Glomerular visceral epithelial cell (primary cell): ENCODE measurements at regions not wholly inside any gene's neighbourhood (a gene's known extent, or its start where the extent isn't known, plus 50 kb on each side); places are given as distances from the start of the nearest gene placed in this dataset.
"Not testable (repeated sequence)": the region's sequence is repeated elsewhere in the genome, so short reads cannot be mapped to it uniquely, and the experiment has no call there.

Experiments used
- DNase-seq: peaks from one replicate; pipeline ENCODE4 v3.0.0-alpha.2; 2016; ENCODE audit errors: extremely low spot score

DNA sequence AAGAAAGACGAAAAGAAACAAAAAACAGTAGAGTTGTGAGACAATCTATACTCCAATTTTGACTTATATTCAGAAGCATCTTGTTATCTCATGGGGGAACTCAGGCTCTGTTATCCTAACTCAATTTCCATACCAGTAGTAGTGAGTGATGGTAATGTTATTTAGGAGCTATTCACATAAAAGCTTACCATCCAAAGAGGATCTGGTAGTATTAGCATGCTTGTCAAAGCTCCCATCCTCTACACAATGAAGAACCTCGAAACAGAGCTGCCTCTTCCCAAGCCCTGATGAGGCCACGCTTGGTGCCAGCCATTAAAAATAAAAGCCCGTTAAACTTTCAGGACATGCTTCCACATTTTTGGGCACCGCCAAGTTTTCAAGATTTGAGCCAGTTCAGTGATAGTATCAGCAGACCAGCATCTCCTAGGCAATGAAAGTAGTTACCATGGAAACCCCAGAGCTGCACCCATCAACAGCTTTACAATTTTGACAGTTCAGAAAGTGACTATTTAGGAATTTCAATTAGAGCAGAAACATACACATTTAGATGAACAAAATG lies 173.3 kb downstream of the CD83 start:
- DNase-seq = no peak

- DNase-seq = no peak
Measured at GRCh38 chr6:14291331-14291730, 173.8 kb downstream of the CD83 start.

GRCh38 chr6:14292119-14292518 lies 174.5 kb downstream of the CD83 start:
- no peak for DNase-seq

DNA sequence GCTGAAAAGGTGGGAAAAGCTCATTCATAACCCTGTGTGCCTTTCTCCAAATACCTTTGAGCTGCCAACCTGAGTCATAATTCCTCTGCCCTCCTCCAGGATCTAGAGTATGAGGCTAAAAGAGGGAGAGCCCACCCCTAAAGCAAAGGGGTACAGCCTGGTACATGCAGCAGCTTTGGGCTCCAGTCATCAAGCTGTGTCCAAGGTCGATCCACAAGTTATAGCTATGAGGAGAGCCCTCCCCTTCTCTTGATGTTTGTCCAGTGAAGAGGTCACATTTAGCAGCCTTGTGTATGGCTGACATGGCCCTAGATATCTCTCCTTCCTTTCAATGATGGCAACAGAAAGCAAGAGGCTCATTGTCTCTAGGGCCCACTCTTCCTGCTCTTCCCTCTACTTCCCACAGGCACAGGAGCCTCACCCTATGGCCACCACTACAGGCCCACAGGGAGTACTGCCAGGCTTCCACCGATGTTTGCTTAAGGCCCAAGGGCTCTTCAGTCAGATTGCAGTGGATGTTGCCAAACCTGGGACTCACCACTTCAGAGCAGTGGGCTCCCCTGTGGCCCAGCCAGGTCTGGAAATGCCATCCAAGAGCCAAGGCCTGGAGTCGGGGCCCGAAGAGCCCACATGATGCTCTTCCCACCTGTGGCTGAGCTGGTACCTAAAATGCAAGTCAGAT lies 176.8 kb downstream of the CD83 start:
- no peak for DNase-seq

- not testable (repeated sequence) for DNase-seq
Measured at GRCh38 chr6:14296698-14297097, 179.1 kb downstream of the CD83 start.

GRCh38 chr6:14297118-14297517 lies 179.5 kb downstream of the CD83 start:
- DNase-seq = not testable (repeated sequence)

- DNase-seq = not testable (repeated sequence)
Measured at GRCh38 chr6:14300189-14300588, 182.6 kb downstream of the CD83 start.

DNA sequence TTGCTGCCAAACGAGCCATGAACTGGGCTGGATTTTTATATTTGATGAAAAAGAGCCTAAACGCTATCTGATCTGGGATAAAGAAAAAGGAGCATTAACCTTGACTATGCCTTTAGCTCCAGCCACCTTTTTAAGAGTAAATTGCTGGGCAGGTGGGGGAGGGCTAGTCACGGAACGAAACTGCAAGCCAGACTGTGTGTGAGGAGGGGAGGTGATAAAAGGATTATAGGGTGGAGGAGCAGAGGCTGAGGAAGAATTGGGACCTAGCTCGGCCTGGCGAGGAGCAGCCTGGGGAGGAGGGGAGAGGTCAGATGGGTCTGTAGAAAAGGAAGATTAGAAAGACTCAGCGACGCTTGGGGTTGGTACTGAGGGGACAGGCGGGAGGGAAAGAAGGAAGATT lies 183.1 kb downstream of the CD83 start:
- not testable (repeated sequence) for DNase-seq

DNA sequence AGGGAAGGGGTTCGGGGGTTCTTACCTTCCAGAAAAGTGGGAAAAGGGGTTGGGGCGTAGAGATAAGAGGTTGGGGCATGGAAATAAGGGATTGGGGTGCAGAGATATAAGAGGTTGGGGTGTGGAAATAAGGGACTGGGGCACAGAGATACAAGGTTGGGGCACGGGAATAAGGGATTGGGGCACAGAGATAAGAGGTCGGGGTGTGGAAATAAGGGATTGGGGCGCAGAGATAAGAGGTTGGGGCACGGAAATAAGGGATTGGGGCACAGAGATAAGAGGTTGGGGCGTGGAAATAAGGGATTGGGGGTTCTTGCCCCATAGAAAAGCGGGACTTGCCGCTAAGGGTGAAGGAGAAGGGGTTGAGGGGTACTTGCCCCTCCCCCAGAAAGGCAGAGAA lies 183.9 kb downstream of the CD83 start:
- DNase-seq = not testable (repeated sequence)

- no peak for DNase-seq
Measured at GRCh38 chr6:14305131-14305530, 187.6 kb downstream of the CD83 start.

DNA sequence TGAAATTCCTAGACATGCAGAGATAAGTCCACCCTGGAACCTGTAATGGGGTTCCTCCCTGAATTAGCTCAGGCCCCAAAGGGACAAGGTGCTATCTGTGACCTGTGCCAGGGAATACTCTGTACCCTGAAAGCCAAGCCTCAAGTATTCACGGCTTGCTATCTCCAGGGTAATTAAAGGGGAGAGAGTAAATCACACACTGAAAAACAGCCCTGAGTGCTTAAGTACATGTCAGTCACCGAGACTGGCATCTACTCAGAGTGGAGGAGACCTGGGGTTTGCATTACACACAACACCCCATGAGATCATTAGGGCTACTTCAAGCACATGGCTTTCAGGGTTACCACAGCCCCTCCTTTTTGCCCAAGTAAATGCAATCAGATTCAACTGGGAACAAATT lies 188.1 kb downstream of the CD83 start:
- no peak for DNase-seq

DNA sequence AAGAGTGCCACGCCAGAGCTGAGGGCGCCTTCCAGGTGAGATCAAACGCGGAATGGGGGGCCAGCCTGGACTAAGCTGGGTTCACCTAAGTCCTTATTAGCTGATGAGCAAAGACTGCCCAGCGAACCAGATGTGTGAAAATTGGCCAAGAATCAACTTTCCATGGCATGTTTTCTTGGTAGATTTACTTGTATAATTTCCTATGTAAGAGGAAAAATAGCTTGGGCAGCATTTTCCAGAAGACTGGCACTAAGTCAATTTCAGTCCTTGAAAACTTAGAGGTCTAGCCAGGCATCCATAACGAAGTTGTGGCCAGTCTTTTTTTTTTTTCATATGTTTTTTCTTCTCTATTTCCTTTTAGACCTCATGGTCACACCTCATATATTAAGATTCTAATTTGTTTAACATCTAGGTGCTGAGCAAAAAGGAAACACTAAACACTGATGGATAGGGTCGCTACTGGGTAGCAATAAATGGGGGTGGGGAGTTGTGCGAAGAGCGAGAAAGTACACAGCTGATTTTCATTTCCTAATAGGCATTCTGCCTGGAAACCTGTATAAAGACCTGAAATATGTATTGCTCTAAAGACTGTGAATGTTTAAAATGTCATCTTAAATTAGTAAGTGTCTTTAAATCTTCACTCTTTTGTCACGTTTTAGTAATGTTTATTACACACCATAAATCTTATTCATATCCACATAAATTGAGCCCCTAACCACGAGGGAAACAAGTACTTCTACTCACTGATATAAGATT lies 188.8 kb downstream of the CD83 start:
- peak; percentile 45 for DNase-seq

DNA sequence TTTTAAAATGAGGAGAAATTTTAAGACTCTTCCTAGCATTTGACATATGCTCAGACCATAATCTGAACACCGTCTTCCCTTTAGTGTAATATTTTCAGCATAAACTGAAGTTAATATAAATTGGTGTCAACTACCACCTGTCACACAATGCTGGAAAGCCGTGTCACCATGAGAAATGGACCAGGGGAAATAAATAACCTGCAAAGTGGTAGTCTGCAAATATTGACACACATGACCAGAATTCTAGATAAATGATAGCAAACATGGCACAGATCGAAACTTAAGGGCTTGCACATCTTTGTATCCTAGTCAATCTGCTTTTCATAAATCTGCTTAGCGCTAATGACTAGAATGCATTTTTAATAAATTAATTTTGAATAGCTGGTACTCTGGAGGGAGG lies 191.9 kb downstream of the CD83 start:
- DNase-seq = no peak

- DNase-seq = no peak
Measured at GRCh38 chr6:14309951-14310445, 192.4 kb downstream of the CD83 start.

GRCh38 chr6:14310960-14311359 lies 193.4 kb downstream of the CD83 start:
- peak; percentile 53 for DNase-seq

DNA sequence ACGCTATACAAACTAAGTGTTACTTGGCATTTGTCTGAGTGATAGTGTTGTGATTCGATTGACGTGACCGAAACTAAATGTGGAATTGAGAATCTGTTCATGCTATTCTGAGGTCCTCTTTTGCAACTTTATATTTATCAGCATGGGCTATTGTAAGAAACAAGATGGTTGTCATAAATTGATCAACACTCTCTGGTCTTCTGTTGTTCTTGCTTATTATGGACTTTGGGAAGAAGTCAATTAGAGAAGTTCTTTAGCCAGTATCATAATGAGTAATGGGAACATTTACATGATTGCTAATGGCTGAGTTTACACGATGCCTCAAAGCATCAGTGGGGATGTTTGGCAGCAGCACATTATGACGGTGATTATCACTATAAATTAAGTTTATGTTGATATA lies 195.0 kb downstream of the CD83 start:
- DNase-seq = no peak

DNA sequence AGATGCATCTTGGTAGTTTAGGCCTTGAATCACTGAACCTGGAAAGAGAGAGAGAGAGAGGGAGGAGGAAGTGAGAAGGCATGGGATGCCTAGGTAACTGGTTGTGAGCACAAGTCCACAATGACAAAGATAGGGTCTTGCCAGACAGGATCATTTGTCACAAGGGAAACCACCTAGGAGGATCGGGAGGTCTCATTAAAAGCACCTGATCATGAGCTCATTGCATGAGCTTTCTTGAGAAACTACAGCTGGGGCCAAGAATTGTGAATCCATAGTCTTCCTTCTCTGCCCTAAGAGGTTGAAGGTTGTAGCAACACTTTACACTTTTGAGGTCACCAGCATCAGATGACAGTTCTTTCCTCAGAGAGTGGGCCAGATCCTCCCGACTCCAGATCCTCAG lies 195.7 kb downstream of the CD83 start:
- no peak for DNase-seq

- no peak for DNase-seq
Measured at GRCh38 chr6:14315353-14315752, 197.8 kb downstream of the CD83 start.

DNA sequence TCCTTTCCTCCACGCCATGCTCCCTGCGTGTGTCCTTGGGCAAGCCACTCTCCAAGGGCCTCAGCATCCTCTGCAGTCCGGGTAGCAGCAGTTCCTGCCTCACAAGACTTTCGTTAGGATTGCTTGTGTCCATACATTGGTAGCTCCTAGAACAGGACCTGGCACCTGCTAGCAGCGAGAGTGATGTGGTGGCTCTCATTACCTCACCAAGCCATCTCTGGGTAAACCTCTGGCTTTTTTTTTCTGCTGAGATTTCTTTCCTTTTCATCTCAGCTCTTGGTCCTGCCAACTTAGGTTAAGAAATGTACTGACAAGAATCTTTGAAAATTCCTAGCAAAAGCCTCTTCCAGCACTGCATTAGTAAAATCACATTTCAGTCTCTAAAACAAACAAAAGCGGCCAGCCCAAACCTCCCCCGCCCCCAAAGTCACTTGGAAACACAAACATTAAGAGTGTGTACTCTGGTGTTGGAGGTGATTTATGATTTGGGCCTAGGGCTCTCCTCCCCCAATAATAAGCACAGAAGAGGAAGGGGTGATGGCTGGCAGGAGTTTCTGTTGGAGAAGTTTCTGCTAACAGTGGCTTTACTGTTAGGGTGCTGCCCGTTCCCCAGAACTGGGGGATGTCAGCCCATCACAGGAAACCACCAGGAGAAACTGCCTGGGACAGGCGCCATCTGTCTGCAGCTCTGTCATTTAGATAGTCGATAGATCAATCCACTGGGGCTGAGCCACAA lies 199.2 kb downstream of the CD83 start:
- DNase-seq = no peak

DNA sequence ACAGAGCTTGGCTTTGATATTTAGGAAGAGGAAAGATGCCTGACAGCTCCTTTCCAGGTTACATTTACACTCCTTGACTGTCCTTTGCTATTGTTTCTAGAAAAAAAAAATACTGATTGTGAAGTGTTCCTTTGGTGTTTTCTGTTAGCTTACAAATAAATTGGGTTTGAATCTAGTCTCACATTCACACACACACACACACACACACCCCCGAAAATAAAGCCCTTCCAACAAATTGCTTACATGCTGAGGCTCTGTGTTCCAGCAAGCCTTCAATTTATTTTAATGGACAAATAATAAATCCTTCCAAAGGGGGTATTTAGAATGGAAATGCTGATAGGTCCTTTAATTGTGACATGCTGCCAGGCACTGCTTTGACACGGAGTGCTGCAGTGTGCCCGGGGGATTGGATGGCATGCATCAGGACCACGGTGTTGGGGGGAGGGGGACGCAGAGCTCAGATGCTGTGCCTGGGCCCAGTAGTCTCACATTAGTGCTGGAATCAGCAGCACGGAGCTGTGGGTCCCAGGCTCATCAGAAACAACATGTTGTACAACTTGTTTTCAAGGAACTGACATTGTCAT lies 199.9 kb downstream of the CD83 start:
- no peak for DNase-seq

- DNase-seq = no peak
Measured at GRCh38 chr6:14320332-14320731, 202.8 kb downstream of the CD83 start.
